Astrocyte (in vitro differentiated cells and primary cell): ENCODE measurements at regions not wholly inside any gene's neighbourhood (a gene's known extent, or its start where the extent isn't known, plus 50 kb on each side); places are given as distances from the start of the nearest gene placed in this dataset.

Source experiments
- DNase-seq: peaks from one replicate; pipeline ENCODE4 v3.0.0-alpha.2; 2010; ENCODE audit warnings: low read depth
- FAIRE-seq: peaks from 2 replicates; lab custom pipeline; 2011; peaks lifted over from hg19 to GRCh38; lab: Jason Lieb, UNC
- H2AFZ ChIP-seq: 2 replicates; pipeline ENCODE4 v1.6.0; 2012; ENCODE audit warnings: low read depth, low read length, inconsistent platforms
- H3K27ac ChIP-seq: 2 replicates; pipeline ENCODE4 v1.5.1; 2011; ENCODE audit warnings: low read depth, low read length, inconsistent platforms
- H3K27me3 ChIP-seq: 2 replicates; pipeline ENCODE4 v1.6.0; 2011; ENCODE audit warnings: low read length, inconsistent platforms; ENCODE audit not compliant: insufficient read depth
- H3K36me3 ChIP-seq: 2 replicates; pipeline ENCODE4 v1.5.1; 2011; ENCODE audit warnings: low read length, inconsistent platforms; ENCODE audit not compliant: insufficient read depth
- H3K4me1 ChIP-seq: 2 replicates; pipeline ENCODE4 v1.5.1; 2011; ENCODE audit warnings: low read length, inconsistent platforms; ENCODE audit not compliant: insufficient read depth
- H3K4me2 ChIP-seq: 2 replicates; pipeline ENCODE4 v1.6.0; 2012; ENCODE audit warnings: low read length, inconsistent platforms
- H3K4me3 ChIP-seq: 2 replicates; pipeline ENCODE4 v1.5.1; 2011; ENCODE audit warnings: low read depth, mild to moderate bottlenecking, low read length, inconsistent platforms; ENCODE audit not compliant: insufficient read depth
- H3K79me2 ChIP-seq: 2 replicates; pipeline ENCODE4 v1.6.0; 2012; ENCODE audit warnings: mild to moderate bottlenecking, low read length, inconsistent platforms; ENCODE audit not compliant: insufficient read depth
- H3K9ac ChIP-seq: 2 replicates; pipeline ENCODE4 v1.6.0; 2012; ENCODE audit warnings: mild to moderate bottlenecking, low read length, inconsistent platforms
- H3K9me3 ChIP-seq: 2 replicates; pipeline ENCODE4 v1.5.1; 2012; ENCODE audit warnings: low read depth, mild to moderate bottlenecking, low read length, inconsistent platforms; ENCODE audit not compliant: insufficient read depth
- H4K20me1 ChIP-seq: 2 replicates; pipeline ENCODE4 v1.6.0; 2012; ENCODE audit warnings: low read length, inconsistent platforms; ENCODE audit not compliant: insufficient read depth
- H3K27ac Mint-ChIP-seq: one replicate; pipeline ENCODE4 v1.8.0; 2021; ENCODE audit warnings: mild to moderate bottlenecking, mixed read lengths; ENCODE audit not compliant: unreplicated experiment
- H3K27me3 Mint-ChIP-seq: one replicate; pipeline ENCODE4 v1.8.0; 2021; ENCODE audit warnings: low read depth, mixed read lengths; ENCODE audit not compliant: unreplicated experiment
- H3K36me3 Mint-ChIP-seq: one replicate; pipeline ENCODE4 v1.8.0; 2021; ENCODE audit warnings: low read depth, mixed read lengths; ENCODE audit not compliant: unreplicated experiment
- H3K4me1 Mint-ChIP-seq: one replicate; pipeline ENCODE4 v1.8.0; 2021; ENCODE audit warnings: low read depth, mixed read lengths; ENCODE audit not compliant: unreplicated experiment
- H3K4me3 Mint-ChIP-seq: one replicate; pipeline ENCODE4 v1.8.0; 2021; ENCODE audit warnings: mild to moderate bottlenecking, moderate library complexity, mixed read lengths; ENCODE audit not compliant: unreplicated experiment
- H3K9me3 Mint-ChIP-seq: one replicate; pipeline ENCODE4 v1.8.0; 2021; ENCODE audit warnings: mild to moderate bottlenecking, mixed read lengths; ENCODE audit not compliant: unreplicated experiment
- EZH2 ChIP-seq: IDR thresholded peaks from 2 replicates; pipeline ENCODE4 v1.6.1; 2012; ENCODE audit warnings: mild to moderate bottlenecking, low read length, inconsistent platforms; ENCODE audit not compliant: insufficient read depth
- TF ChIP-seq, protein P1 (sequence below): IDR thresholded peaks from 2 replicates; pipeline ENCODE4 v1.5.1; 2011; ENCODE audit warnings: low read depth, mild to moderate bottlenecking, inconsistent platforms, low read length, moderate library complexity; ENCODE audit not compliant: insufficient read depth

DNA sequence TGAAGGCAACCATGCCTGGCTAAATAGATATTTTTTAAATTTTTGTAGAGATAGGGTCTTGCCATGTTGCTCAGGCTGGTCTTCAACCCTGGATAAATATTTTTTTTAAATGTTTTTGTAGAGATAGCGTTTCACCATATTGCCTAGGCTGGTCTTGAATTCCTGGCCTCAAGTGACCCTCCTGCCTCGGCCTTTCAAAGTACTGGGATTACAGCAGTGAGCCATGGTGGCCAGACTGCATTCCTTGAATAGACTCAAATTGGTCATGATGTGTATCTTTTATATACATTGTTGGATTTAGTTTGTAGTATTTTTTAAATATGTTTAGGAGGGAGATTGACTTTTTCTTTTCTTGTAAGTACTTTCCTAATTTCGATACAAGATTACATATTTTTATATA, 325.7 kb upstream of the C11orf87 start:
- no peaks in the 10 kb centered on the region for H3K4me1 Mint-ChIP-seq
- no peaks in the 10 kb centered on the region for H3K9me3 Mint-ChIP-seq
- H4K20me1 ChIP-seq = no peaks in the 10 kb centered on the region
- no peaks in the 10 kb centered on the region for H3K4me1 ChIP-seq
- H2AFZ ChIP-seq = no peak overlapping the region
- H3K4me3 ChIP-seq = no peak overlapping the region
- H3K36me3 ChIP-seq = no peaks in the 10 kb centered on the region
- H3K27ac Mint-ChIP-seq = no peak overlapping the region
- no peak overlapping the region for H3K9ac ChIP-seq
- no peak for DNase-seq
- no peaks in the 10 kb centered on the region for H3K27me3 ChIP-seq
- H3K36me3 Mint-ChIP-seq = no peaks in the 10 kb centered on the region
- no peak overlapping the region for H3K4me2 ChIP-seq
- no peaks in the 10 kb centered on the region for H3K79me2 ChIP-seq
- FAIRE-seq = no peak
- H3K9me3 ChIP-seq = no peaks in the 10 kb centered on the region
- H3K27ac ChIP-seq = no peak overlapping the region
- no peak for TF ChIP-seq EZH2
- no peak overlapping the region for H3K4me3 Mint-ChIP-seq
- no peaks in the 10 kb centered on the region for H3K27me3 Mint-ChIP-seq

DNA sequence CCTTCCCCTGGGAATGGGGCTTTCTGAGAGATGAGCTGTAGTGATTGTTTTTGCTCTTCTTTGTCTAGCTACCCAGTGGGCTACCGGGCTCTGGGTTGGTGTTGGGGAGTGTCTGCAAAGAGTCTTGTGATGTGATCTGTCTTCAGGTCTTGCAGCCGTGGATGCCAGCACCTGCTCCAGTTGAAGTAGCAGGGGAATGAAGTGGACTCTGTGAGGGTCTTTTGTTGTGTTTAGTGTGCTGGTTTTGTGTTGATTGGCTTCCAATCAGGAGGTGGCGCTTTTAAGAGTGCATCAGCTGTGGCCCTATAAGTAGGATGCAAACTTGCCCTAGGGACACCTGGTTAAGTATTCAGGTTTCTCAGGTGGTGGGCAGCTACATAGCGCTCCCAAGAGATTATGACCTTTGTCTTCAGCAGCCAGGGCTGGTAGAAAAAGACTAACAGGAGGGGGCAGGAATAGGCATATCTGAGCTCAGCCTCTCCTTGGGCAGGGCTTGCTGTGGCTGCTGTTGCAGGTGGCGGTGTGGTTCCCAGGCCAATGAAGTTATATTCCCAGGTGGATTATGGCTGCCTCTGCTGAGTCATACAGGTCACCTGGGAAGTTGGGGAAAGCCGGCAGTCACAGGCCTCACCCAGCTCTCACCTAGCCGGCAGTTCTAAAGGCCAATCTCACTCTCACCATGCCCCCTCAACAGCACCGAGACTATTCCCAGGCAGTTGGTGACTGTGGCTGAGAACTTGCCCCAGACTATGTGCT, 315.7 kb upstream of the C11orf87 start:
- Histone ChIP-seq H3K79me2 (no peaks in the 10 kb centered on the region), H4K20me1 (no peaks in the 10 kb centered on the region), H3K36me3 (no peaks in the 10 kb centered on the region), H3K4me1 (no peaks in the 10 kb centered on the region), H3K4me2 (no peak overlapping the region), H3K27me3 (no peaks in the 10 kb centered on the region), H3K9me3 (no peaks in the 10 kb centered on the region), H2AFZ (no peak overlapping the region), H3K9ac (no peak overlapping the region), H3K27ac (no peak overlapping the region), H3K4me3 (no peak overlapping the region)
- Mint-ChIP-seq H3K36me3 (no peaks in the 10 kb centered on the region), H3K4me1 (no peaks in the 10 kb centered on the region), H3K9me3 (no peaks in the 10 kb centered on the region), H3K27ac (no peak overlapping the region), H3K4me3 (no peak overlapping the region), H3K27me3 (no peaks in the 10 kb centered on the region)
- no peak for TF ChIP-seq EZH2
- DNase-seq = no peak
- FAIRE-seq = no peak

DNA sequence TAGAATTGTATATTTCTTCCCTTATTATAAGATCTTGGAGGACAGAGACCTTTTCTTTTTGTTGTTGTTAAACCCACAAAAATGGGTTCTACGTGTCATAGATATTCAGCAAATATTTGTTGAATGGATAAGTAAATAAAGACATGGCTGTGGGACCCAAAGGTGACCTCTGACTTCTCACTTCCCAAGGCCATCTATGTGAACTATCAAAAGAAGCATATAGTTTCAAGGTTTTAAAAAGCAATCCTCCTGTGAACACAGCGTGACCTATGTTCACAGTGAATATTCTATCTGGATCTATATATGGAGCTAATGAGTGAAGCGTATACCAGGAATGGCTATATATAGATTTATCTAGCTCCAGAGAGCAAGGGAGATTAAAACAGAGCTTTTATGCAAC, 312.8 kb upstream of the C11orf87 start:
- Mint-ChIP-seq H3K27ac (no peak overlapping the region), H3K27me3 (no peaks in the 10 kb centered on the region), H3K4me3 (no peak overlapping the region), H3K9me3 (no peaks in the 10 kb centered on the region), H3K4me1 (no peaks in the 10 kb centered on the region), H3K36me3 (no peaks in the 10 kb centered on the region)
- H2AFZ ChIP-seq = no peak overlapping the region
- H3K9me3 ChIP-seq = no peaks in the 10 kb centered on the region
- no peaks in the 10 kb centered on the region for H3K79me2 ChIP-seq
- H3K36me3 ChIP-seq = no peaks in the 10 kb centered on the region
- H3K4me1 ChIP-seq = no peaks in the 10 kb centered on the region
- H3K4me3 ChIP-seq = no peak overlapping the region
- no peaks in the 10 kb centered on the region for H3K27me3 ChIP-seq
- no peak overlapping the region for H3K9ac ChIP-seq
- FAIRE-seq (no peak), DNase-seq (no peak)
- H3K27ac ChIP-seq = no peak overlapping the region
- H3K4me2 ChIP-seq = no peak overlapping the region
- TF ChIP-seq, protein P1, sequence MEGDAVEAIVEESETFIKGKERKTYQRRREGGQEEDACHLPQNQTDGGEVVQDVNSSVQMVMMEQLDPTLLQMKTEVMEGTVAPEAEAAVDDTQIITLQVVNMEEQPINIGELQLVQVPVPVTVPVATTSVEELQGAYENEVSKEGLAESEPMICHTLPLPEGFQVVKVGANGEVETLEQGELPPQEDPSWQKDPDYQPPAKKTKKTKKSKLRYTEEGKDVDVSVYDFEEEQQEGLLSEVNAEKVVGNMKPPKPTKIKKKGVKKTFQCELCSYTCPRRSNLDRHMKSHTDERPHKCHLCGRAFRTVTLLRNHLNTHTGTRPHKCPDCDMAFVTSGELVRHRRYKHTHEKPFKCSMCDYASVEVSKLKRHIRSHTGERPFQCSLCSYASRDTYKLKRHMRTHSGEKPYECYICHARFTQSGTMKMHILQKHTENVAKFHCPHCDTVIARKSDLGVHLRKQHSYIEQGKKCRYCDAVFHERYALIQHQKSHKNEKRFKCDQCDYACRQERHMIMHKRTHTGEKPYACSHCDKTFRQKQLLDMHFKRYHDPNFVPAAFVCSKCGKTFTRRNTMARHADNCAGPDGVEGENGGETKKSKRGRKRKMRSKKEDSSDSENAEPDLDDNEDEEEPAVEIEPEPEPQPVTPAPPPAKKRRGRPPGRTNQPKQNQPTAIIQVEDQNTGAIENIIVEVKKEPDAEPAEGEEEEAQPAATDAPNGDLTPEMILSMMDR = no peak
- TF ChIP-seq EZH2 = no peak
- H4K20me1 ChIP-seq = no peaks in the 10 kb centered on the region
